ENCODE measurements at regions not wholly inside any gene's neighbourhood (a gene's known extent, or its start where the extent isn't known, plus 50 kb on each side); places are given as distances from the start of the nearest gene placed in this dataset.

DNA sequence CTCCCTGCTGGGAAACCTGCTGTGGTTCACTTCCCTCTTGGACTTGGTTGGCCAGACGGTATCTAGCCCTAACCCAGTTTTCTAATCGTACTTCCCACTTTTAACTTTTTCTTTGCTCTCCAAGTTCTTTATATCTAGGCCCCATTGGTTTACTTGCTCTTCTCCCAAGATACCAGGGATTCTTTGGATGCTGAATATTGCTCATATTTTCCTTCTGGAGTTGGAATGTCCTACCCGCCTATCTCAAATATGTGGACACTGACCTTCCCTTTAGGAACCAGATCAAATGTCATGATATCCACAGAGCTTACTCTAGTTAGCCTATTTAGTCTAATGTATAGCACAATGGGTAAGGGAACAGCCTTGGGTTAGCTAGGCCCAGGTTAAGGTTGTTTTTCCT lies 228.6 kb downstream of the DACT1 start:
- CTCF ChIA-PET = no interaction called here
- no peaks in the 10 kb centered on the region for H3K36me3 ChIP-seq (ENCODE audit: low read depth)
- no peak overlapping the region for H3K4me3 ChIP-seq
- BruUV-seq (replicated peaks) = no TSS peak
- no peak overlapping the region for H3K4me2 ChIP-seq
- H3K9me2 ChIP-seq (ENCODE audit: insufficient read depth) = no peaks in the 10 kb centered on the region
- TF ChIP-seq EZH2 (IDR thresholded peaks at IDR 0.05; ENCODE audit: low read depth) = no peak
- TF ChIP-seq CTCF (conservative IDR thresholded peaks at IDR 0.05) = no peak
- H3F3A ChIP-seq (ENCODE audit: insufficient read depth, low read depth) = no peaks in the 10 kb centered on the region
- POLR2A ChIA-PET (ENCODE audit: unreplicated experiment) = no interaction called here
- H3K9me3 ChIP-seq (ENCODE audit: insufficient read depth, low read depth) = no peaks in the 10 kb centered on the region
- no peak overlapping the region for H2AFZ ChIP-seq
- no peak for DNase-seq
- no peaks in the 10 kb centered on the region for H3K27me3 ChIP-seq (ENCODE audit: insufficient read depth, low read depth)
- H4K20me1 ChIP-seq (ENCODE audit: insufficient read depth) = no peaks in the 10 kb centered on the region
- H3K79me2 ChIP-seq (ENCODE audit: low read depth) = no peaks in the 10 kb centered on the region
- H3K27ac ChIP-seq = no peak overlapping the region
- intact Hi-C loops (cut with micrococcal nuclease; ENCODE audit: unreplicated experiment) = no loop called here
- H3K4me1 ChIP-seq (replicated peaks; ENCODE audit: insufficient read depth) = no peaks in the 10 kb centered on the region

- ChIA-PET POLR2A (ENCODE audit: unreplicated experiment) (no interaction called here), CTCF (interaction anchor here (0.7 kb wide), 1 partner anchor 32 kb away, joined by 3 read pairs; no protein-coding TSS in a partner anchor)
- no peaks in the 10 kb centered on the region for H3F3A ChIP-seq (ENCODE audit: insufficient read depth, low read depth)
- no TSS peak for BruUV-seq (replicated peaks)
- no peak overlapping the region for H3K4me3 ChIP-seq
- H3K4me1 ChIP-seq (replicated peaks; ENCODE audit: insufficient read depth) = no peaks in the 10 kb centered on the region
- H3K27ac ChIP-seq = no peak overlapping the region
- DNase-seq = no peak
- intact Hi-C loops (cut with micrococcal nuclease; ENCODE audit: unreplicated experiment) = no loop called here
- H3K36me3 ChIP-seq (ENCODE audit: low read depth) = no peaks in the 10 kb centered on the region
- no peak overlapping the region for H2AFZ ChIP-seq
- H3K27me3 ChIP-seq (ENCODE audit: insufficient read depth, low read depth) = no peaks in the 10 kb centered on the region
- no peaks in the 10 kb centered on the region for H3K79me2 ChIP-seq (ENCODE audit: low read depth)
- no peaks in the 10 kb centered on the region for H4K20me1 ChIP-seq (ENCODE audit: insufficient read depth)
- H3K4me2 ChIP-seq = no peak overlapping the region
- TF ChIP-seq CTCF (conservative IDR thresholded peaks at IDR 0.05) = no peak
- TF ChIP-seq EZH2 (IDR thresholded peaks at IDR 0.05; ENCODE audit: low read depth) = no peak
- H3K9me3 ChIP-seq (ENCODE audit: insufficient read depth, low read depth) = no peaks in the 10 kb centered on the region
- H3K9me2 ChIP-seq (ENCODE audit: insufficient read depth) = no peaks in the 10 kb centered on the region
Observed at GRCh38 chr14:58870961-58871360, 233.2 kb downstream of the DACT1 start.

DNA sequence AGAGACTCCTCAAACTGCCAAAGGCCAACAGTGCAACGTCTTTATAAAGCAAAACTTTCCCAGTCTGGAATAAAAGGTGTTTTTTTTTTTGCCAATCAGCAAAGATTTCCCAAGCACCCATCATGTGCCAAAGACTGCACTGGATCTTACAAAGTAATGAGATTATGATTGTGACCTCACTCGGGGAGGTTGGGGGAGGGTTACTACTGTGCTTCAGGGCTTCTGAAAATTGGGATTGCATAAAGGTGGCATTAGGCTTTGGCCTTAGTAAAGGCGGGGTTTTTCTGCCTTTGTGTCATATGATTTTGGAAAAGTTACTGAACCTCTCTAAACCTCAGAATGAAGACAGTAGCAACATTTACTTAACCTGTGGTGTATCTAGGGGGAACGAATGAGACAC lies 233.8 kb downstream of the DACT1 start:
- no TSS peak for BruUV-seq (replicated peaks)

More for the DNA sequence above, 233.8 kb downstream of the DACT1 start:
- intact Hi-C loops (cut with micrococcal nuclease; ENCODE audit: unreplicated experiment) = no loop called here
- Histone ChIP-seq H3K9me3 (ENCODE audit: insufficient read depth, low read depth) (no peaks in the 10 kb centered on the region), H3K27me3 (ENCODE audit: insufficient read depth, low read depth) (no peaks in the 10 kb centered on the region), H2AFZ (no peak overlapping the region), H3K4me3 (no peak overlapping the region), H3F3A (ENCODE audit: insufficient read depth, low read depth) (no peaks in the 10 kb centered on the region), H3K4me1 (replicated peaks; ENCODE audit: insufficient read depth) (no peaks in the 10 kb centered on the region), H3K4me2 (no peak overlapping the region), H3K79me2 (ENCODE audit: low read depth) (no peaks in the 10 kb centered on the region), H4K20me1 (ENCODE audit: insufficient read depth) (no peaks in the 10 kb centered on the region), H3K9me2 (ENCODE audit: insufficient read depth) (no peaks in the 10 kb centered on the region), H3K27ac (no peak overlapping the region), H3K36me3 (ENCODE audit: low read depth) (no peaks in the 10 kb centered on the region)
- ChIA-PET POLR2A (ENCODE audit: unreplicated experiment) (no interaction called here), CTCF (interaction anchor here (0.7 kb wide), 1 partner anchor 31 kb away, joined by 3 read pairs; no protein-coding TSS in a partner anchor)
- no peak for DNase-seq
- no peak for TF ChIP-seq CTCF (conservative IDR thresholded peaks at IDR 0.05)
- TF ChIP-seq EZH2 (IDR thresholded peaks at IDR 0.05; ENCODE audit: low read depth) = no peak
